DND-41 (cell line): ENCODE measurements at regions not wholly inside any gene's neighbourhood (a gene's known extent, or its start where the extent isn't known, plus 50 kb on each side); places are given as distances from the start of the nearest gene placed in this dataset.

ENCODE experiments used
- CTCF ChIP-seq: IDR thresholded peaks from 2 replicates; pipeline ENCODE4 v1.5.1; 2012; ENCODE audit warnings: borderline replicate concordance, low read length, moderate library complexity, mild to moderate bottlenecking; ENCODE audit not compliant: poor library complexity, severe bottlenecking; ENCODE audit errors: extremely low read depth
- EZH2 ChIP-seq: IDR thresholded peaks from 3 replicates; pipeline ENCODE4 v1.6.1; 2012; ENCODE audit warnings: borderline replicate concordance, low read depth, mild to moderate bottlenecking, moderate library complexity, low read length, inconsistent platforms; ENCODE audit not compliant: severe bottlenecking

- TF ChIP-seq CTCF (no peak), EZH2 (no peak)
These were observed 784.4 kb downstream of the MAFB start for GRCh38 chr20:39904476-39905112.
